ENCODE measurements at regions not wholly inside any gene's neighbourhood (a gene's known extent, or its start where the extent isn't known, plus 50 kb on each side); places are given as distances from the start of the nearest gene placed in this dataset.
"Not testable (repeated sequence)": the region's sequence is repeated elsewhere in the genome, so short reads cannot be mapped to it uniquely, and the experiment has no call there.

DNA sequence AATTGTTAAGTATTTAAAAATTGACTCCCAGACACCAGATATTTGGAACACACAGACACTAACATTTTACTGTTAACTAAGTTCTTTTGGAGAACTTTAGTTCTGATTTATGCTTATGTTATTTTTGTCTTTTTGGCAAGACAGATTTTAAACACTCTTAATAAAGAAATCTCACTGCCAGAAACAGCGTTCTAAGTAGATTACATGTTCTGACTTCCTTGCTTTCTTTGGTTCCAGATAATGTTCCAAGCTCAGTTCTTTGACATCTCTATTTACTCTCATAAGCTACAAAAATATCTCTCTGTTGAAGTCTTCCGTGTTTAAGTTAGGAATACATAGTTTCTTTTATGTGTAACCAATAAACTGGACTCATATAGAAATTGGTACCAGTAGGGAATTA lies 1699.6 kb downstream of the OTOL1 start:
- TF ChIP-seq, protein P1, sequence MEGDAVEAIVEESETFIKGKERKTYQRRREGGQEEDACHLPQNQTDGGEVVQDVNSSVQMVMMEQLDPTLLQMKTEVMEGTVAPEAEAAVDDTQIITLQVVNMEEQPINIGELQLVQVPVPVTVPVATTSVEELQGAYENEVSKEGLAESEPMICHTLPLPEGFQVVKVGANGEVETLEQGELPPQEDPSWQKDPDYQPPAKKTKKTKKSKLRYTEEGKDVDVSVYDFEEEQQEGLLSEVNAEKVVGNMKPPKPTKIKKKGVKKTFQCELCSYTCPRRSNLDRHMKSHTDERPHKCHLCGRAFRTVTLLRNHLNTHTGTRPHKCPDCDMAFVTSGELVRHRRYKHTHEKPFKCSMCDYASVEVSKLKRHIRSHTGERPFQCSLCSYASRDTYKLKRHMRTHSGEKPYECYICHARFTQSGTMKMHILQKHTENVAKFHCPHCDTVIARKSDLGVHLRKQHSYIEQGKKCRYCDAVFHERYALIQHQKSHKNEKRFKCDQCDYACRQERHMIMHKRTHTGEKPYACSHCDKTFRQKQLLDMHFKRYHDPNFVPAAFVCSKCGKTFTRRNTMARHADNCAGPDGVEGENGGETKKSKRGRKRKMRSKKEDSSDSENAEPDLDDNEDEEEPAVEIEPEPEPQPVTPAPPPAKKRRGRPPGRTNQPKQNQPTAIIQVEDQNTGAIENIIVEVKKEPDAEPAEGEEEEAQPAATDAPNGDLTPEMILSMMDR (IDR thresholded peaks at IDR 0.05; ENCODE audit: low read depth, low read length) = no peak
- DNase-seq (ENCODE audit: extremely low read depth, low read depth) = no peak

GRCh38 chr3:163185721-163186350 lies 1689.2 kb downstream of the OTOL1 start:
- DNase-seq (ENCODE audit: extremely low read depth, low read depth) = no peak
- TF ChIP-seq, protein P1 (IDR thresholded peaks at IDR 0.05; ENCODE audit: low read depth, low read length) = no peak

- DNase-seq (ENCODE audit: extremely low read depth, low read depth) = no peak
- TF ChIP-seq, protein P1 (IDR thresholded peaks at IDR 0.05; ENCODE audit: low read depth, low read length) = no peak
Observed at GRCh38 chr3:163175970-163176369, 1679.4 kb downstream of the OTOL1 start.

DNA sequence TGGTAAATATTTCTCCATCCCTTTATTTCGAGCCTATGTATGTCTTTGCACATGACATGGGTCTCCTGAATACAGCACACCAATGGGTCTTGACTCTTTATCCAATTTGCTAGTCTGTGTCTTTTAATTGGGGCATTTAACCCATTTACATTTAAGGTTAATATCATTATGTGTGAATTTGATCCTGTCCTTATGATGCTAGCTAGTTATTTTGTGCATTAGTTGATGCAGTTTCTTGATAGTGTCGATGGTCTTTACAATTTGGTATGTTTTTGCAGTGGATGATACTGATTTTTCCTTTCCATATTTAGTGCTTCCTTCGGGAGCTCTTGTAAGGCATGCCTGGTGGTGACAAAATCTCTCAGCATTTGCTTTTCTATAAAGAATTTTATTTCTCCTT lies 1675.9 kb downstream of the OTOL1 start:
- DNase-seq (ENCODE audit: extremely low read depth, low read depth) = not testable (repeated sequence)

DNA sequence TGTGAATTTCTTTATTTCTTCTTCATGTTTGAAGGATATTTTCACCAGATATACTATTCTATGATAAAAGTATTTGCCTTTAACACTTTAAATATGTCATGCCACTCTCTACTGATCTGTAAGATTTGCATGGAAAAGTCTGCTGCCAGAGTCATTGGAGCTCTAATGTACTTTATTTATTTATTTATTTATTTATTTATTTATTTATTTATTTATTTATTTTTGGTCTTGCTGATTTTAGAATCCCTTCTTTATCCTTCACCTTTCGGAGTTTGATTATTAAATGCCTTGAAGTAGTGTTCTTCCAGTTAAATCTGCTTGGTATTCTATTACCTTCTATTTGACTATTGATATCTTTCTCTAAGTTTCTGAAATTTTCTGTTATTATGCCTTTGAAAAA lies 1669.6 kb downstream of the OTOL1 start:
- TF ChIP-seq, protein P1 (IDR thresholded peaks at IDR 0.05; ENCODE audit: low read depth, low read length) = no peak
- no peak for DNase-seq (ENCODE audit: extremely low read depth, low read depth)

GRCh38 chr3:163159306-163159705 lies 1662.7 kb downstream of the OTOL1 start:
- TF ChIP-seq, protein P1 (IDR thresholded peaks at IDR 0.05; ENCODE audit: low read depth, low read length) = no peak
- DNase-seq (ENCODE audit: extremely low read depth, low read depth) = no peak

DNA sequence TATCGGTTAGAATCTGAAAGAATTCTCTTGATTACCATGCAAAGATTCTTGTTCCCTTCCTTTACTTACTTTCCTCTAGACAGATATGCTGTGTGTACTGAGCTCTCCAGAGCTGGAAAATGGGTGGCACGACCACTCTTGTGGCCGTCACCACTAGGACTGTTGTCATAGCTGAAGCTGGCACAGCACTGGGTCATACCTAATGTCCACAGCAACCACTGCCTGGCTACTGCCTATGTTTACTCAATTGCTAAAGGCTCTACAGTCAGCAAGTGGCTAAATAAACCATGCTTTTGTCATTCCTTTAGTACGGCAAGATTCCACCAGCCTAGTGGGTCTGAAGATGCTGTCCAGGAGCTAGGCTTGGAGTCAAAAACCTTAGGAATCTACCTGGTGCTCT lies 1643.0 kb downstream of the OTOL1 start:
- TF ChIP-seq, protein P1 (IDR thresholded peaks at IDR 0.05; ENCODE audit: low read depth, low read length) = no peak
- no peak for DNase-seq (ENCODE audit: extremely low read depth, low read depth)

DNA sequence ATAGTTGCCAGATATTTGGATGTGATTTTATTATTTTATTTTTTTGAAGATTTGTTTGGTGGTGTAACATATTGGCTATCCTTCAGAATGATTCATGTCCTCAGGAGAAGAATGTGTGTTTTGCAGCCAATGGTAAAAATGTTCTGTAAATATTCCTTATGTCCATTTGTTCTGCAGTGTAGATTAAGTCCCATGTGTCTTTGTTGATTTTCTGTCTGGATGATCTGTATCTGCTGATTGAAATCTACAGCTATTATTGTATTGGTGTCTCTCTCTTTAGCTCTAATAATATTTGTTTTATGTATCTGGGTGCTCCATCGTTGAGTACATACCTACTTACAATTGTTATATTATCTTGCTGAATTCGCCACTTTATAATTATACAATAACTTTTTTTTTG lies 1641.7 kb downstream of the OTOL1 start:
- no peak for DNase-seq (ENCODE audit: extremely low read depth, low read depth)
- TF ChIP-seq, protein P1 (IDR thresholded peaks at IDR 0.05; ENCODE audit: low read depth, low read length) = no peak

Data from AG09319 (cell line).